Mammary epithelial cell (primary cell): ENCODE measurements at regions not wholly inside any gene's neighbourhood (a gene's known extent, or its start where the extent isn't known, plus 50 kb on each side); places are given as distances from the start of the nearest gene placed in this dataset.

ENCODE experiments used
- CTCF ChIP-seq, 2 donors: IDR thresholded peaks in 1 of 2; conservative IDR thresholded peaks in 1 of 2; 2 replicates each; pipeline ENCODE4 v1.5.1; 2011 to 2012; ENCODE audit warnings: inconsistent platforms in 2 of 2, low read length in 2 of 2, mild to moderate bottlenecking in 2 of 2, control low read depth in 1 of 2, low read depth in 1 of 2; ENCODE audit not compliant: insufficient read depth in 1 of 2; ENCODE audit errors: extremely low read depth in 1 of 2
- EZH2 ChIP-seq: IDR thresholded peaks from 2 replicates; pipeline ENCODE4 v1.6.1; 2012; ENCODE audit warnings: low read length, inconsistent platforms, borderline replicate concordance

DNA sequence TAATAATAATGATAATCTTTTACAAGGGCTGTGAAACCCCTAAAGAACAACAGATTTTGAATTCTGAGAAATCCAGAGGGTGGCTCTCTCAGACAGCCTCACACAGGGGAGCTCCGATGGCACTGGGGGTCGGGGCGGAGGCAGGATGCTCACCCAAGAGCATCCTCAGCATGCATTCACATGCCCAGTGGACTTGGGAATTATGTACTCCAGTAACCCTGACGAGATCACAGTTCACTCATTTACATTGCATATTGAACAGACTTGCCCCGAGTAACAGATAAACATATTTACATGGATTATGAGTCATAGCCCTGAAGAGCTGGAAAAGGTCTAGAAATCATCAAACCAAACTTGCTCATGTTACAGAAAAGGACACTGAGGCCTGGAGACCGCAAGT is 482.7 kb upstream of the JARID2 start:
- TF ChIP-seq EZH2: no peak
- TF ChIP-seq CTCF (conservative IDR thresholded peaks at IDR 0.05 in 1 of 2, IDR thresholded peaks at IDR 0.05 in 1 of 2; ENCODE audit: extremely low read depth in 1 of 2, insufficient read depth in 1 of 2, low read depth in 1 of 2, low read length in 2 of 2): no peak
